Vagina (tissue), 2 donors: ENCODE measurements at regions not wholly inside any gene's neighbourhood (a gene's known extent, or its start where the extent isn't known, plus 50 kb on each side); places are given as distances from the start of the nearest gene placed in this dataset.
A peak's percentile ranks its signal among the peaks of the same experiment; 100 is the strongest.

Experiments
- DNase-seq, 2 donors: peaks; one replicate each; pipeline ENCODE4 v3.0.0-alpha.2; 2017; ENCODE audit errors: extremely low spot score in 2 of 2
- H3K27ac ChIP-seq: fragments of 200-600 bp; sonication (generic); one replicate; pipeline ENCODE4 v1.5.1; 2019
- H3K27me3 ChIP-seq: fragments of 200-600 bp; sonication (generic); one replicate; pipeline ENCODE4 v1.5.1; 2019
- H3K36me3 ChIP-seq, 2 donors: fragments of 200-600 bp; sonication (generic); one replicate each; pipeline ENCODE4 v1.5.1; 2017 to 2019
- H3K4me1 ChIP-seq: fragments of 200-600 bp; sonication (generic); one replicate; pipeline ENCODE4 v1.5.1; 2019
- H3K4me3 ChIP-seq, 2 donors: fragments of 200-600 bp; sonication (generic); 1 replicate in 1 of 2; 2 replicates in 1 of 2; pipeline ENCODE4 v1.5.1; 2016 to 2019
- H3K9me3 ChIP-seq: fragments of 200-600 bp; sonication (generic); one replicate; pipeline ENCODE4 v1.5.1; 2019
- CTCF ChIP-seq, 3 experiments: fragments of 450-650 bp in 2 of 3; fragments of 200-600 bp in 1 of 3; sonication (generic) in 1 of 3; IDR thresholded peaks; one replicate each; pipeline ENCODE4 v1.5.1; 2017 to 2019; ENCODE audit warnings: antibody characterized with exemption in 3 of 3, mild to moderate bottlenecking in 2 of 3, moderate library complexity in 2 of 3
- POLR2A ChIP-seq, 2 donors: fragments of 450-650 bp; IDR thresholded peaks; one replicate each; pipeline ENCODE4 v1.6.1; 2017; ENCODE audit warnings: antibody characterized with exemption in 2 of 2, mild to moderate bottlenecking in 2 of 2, moderate library complexity in 2 of 2
- POLR2AphosphoS5 ChIP-seq, 2 donors: sonication (generic); formaldehyde crosslinking; IDR thresholded peaks; one replicate each; pipeline ENCODE4 v1.9.0; 2017; ENCODE audit warnings: antibody characterized with exemption in 2 of 2, mild to moderate bottlenecking in 2 of 2, low read depth in 1 of 2; ENCODE audit not compliant: insufficient read depth in 1 of 2
- intact Hi-C: fragments of 100-400 bp; cut with DNase I; formaldehyde crosslinking; loops from one replicate; pipeline ENCODE4 v1.15.1; 2023

GRCh38 chr11:19403196-19403895 is 162.6 kb upstream of the E2F8 start:
- H3K36me3 ChIP-seq, result no peaks in the 10 kb centered on the region
- TF ChIP-seq POLR2AphosphoS5 (IDR thresholded peaks at IDR 0.05; ENCODE audit: insufficient read depth in 1 of 2, low read depth in 1 of 2) (no peak), CTCF (IDR thresholded peaks at IDR 0.05) (no peak), POLR2A (IDR thresholded peaks at IDR 0.05) (no peak)
- intact Hi-C loops, result no loop called here
- H3K9me3 ChIP-seq, result no peaks in the 10 kb centered on the region
- H3K4me3 ChIP-seq, result no peak overlapping the region
- H3K4me1 ChIP-seq, result peaks cover 8% of the 10 kb centered on the region
- no peak overlapping the region for H3K27ac ChIP-seq
- peak in 1 of 2 donors; percentile 54 for DNase-seq
- H3K27me3 ChIP-seq, result no peaks in the 10 kb centered on the region

DNA sequence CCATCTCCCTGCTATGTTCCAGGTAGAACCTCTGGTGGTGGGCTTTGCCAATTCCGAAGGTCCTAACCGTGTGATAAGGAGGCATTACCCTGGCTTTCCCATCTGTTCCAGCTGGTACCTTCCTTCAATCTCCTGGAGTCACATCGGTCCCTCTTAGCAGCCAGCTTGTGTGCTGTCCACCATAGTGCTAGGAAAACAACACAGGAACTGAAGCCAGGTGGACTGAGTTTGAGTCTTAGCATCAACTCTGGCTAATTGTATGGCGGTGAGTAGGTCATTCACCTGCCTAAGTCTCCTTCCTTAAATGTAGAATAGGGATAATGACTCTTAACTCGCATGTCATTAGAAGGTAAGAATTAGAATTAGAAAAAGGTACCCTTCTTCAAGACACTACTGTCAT is 159.6 kb upstream of the E2F8 start:
- no peak for TF ChIP-seq POLR2A (IDR thresholded peaks at IDR 0.05)
- TF ChIP-seq CTCF (IDR thresholded peaks at IDR 0.05), result no peak
- no peak for TF ChIP-seq POLR2AphosphoS5 (IDR thresholded peaks at IDR 0.05; ENCODE audit: insufficient read depth in 1 of 2, low read depth in 1 of 2)
- Histone ChIP-seq H3K9me3 (no peaks in the 10 kb centered on the region), H3K4me1 (peaks cover 14% of the 10 kb centered on the region), H3K36me3 (no peaks in the 10 kb centered on the region), H3K27ac (no peak overlapping the region), H3K4me3 (no peak overlapping the region), H3K27me3 (no peaks in the 10 kb centered on the region)
- intact Hi-C loops, result no loop called here
- DNase-seq, result peak; percentile 71 to 74

DNA sequence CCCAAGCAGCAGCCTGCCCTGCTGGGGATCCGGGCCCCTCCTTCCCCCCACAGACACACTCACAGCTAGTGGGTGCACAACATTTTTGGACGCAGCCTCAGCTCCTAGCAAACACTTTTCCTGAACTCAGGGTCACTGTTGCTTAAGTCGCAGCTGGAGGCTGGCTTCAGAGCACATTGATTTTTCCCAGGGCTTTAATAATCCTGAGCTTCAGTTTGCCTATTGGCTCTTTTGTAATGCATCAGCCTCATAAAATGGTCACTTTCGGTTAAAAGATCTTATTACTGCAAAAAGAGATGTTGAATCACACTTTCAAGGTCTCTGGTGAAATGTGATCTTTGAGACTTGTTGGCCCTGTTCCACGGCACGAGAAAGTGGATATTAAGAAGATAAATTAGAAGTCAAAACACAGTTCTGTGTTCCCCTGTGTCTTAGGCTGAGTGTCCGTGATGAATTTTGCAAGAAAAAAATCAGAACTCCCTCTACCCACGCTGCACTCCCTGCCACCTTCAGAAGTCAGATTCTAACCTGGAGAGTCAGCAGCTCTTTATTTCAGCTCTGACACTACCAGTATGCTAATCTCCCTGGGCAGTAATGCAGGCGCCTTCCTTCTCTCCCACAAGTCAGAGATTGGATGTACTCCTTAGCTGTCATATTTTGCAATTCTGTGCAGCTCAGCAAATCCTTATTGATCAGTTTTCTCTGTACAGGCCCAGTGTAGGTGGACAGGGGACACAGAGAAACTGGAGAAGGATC is 158.2 kb upstream of the E2F8 start:
- TF ChIP-seq POLR2A (IDR thresholded peaks at IDR 0.05) (no peak), CTCF (IDR thresholded peaks at IDR 0.05) (no peak), POLR2AphosphoS5 (IDR thresholded peaks at IDR 0.05; ENCODE audit: insufficient read depth in 1 of 2, low read depth in 1 of 2) (peak; percentile 34 to 70)

GRCh38 chr11:19398273-19398672 is 157.5 kb upstream of the E2F8 start:
- Histone ChIP-seq H3K4me3 (no peak overlapping the region), H3K27ac (no peak overlapping the region)
- intact Hi-C loops, result no loop called here

More for the DNA sequence above, 158.2 kb upstream of the E2F8 start:
- Histone ChIP-seq H3K27me3 (no peaks in the 10 kb centered on the region), H3K4me3 (no peak overlapping the region), H3K27ac (no peak overlapping the region), H3K4me1 (peaks cover 14% of the 10 kb centered on the region), H3K36me3 (no peaks in the 10 kb centered on the region), H3K9me3 (no peaks in the 10 kb centered on the region)
- intact Hi-C loops, result no loop called here
- DNase-seq, result peak; percentile 43 to 94

More at GRCh38 chr11:19398273-19398672, 157.5 kb upstream of the E2F8 start:
- Histone ChIP-seq H3K27me3 (no peaks in the 10 kb centered on the region), H3K36me3 (no peaks in the 10 kb centered on the region), H3K9me3 (no peaks in the 10 kb centered on the region), H3K4me1 (peaks cover 14% of the 10 kb centered on the region)
- no peak for TF ChIP-seq CTCF (IDR thresholded peaks at IDR 0.05)
- no peak for TF ChIP-seq POLR2A (IDR thresholded peaks at IDR 0.05)
- TF ChIP-seq POLR2AphosphoS5 (IDR thresholded peaks at IDR 0.05; ENCODE audit: insufficient read depth in 1 of 2, low read depth in 1 of 2), result no peak
- peak in 1 of 2 donors; percentile 88 for DNase-seq
